ENCODE measurements at regions not wholly inside any gene's neighbourhood (a gene's known extent, or its start where the extent isn't known, plus 50 kb on each side); places are given as distances from the start of the nearest gene placed in this dataset.

- DNase-seq, result no peak
Measured at GRCh38 chr11:116130122-116130521, 625.9 kb upstream of the CADM1 start.

DNA sequence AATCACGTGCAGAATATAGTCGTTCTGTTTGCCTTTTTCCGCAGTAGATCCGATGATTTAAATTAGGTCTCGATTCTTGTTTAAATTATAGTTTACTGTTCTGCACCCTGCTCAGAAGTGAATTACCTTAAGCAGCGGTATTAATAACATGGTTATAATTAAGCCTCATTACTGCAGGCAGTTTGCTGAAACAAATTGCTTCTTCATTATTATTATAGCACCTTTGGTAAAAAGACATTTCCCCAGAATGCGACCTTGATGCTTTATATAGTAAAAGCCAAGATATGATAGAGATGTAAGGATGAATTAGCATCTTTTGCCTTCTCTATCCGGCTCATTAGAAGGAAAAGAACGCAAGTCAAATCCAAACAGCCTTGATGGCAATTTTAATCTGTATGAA is 625.2 kb upstream of the CADM1 start:
- DNase-seq, result no peak

DNA sequence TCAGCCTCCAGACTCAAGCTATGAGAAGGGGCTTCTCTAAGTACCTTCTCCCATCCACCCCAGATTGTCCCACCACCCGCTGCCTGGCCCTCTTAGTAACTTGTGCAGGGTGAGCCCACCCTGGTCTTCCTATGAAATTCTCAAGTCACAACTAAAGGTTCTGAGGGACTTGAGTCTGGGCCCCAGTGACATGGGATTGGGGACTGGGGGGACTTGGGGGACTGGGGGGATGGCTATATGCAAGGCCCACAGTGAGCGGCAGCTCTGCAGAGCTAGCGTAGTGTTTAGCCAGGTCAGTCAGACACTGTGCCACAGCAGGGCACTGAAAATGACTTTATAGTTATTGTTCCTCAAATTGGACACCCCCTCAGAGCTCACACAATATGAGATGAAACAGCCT is 622.3 kb upstream of the CADM1 start:
- no peak for DNase-seq

GRCh38 chr11:116124922-116125714 is 620.9 kb upstream of the CADM1 start:
- no peak for DNase-seq

DNA sequence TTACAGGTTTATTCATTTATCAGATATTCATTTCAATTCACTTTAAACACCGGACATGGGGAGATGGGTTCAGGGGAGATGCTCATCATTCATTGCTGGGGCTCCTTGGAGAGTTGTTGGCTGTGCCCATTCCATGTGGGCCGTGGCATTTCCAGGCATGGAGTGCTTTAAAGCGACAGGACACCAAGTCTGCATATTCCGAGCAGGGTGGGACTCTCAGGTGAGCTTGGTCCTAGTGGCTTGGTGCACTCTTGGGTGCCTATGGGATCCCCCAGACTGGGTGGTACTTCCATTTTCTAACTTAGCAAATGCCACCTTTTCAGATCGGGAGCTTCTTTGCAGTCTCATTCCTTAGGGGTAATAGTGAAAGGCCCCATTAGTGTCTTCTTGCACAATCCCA is 619.5 kb upstream of the CADM1 start:
- DNase-seq, result no peak

- no peak for DNase-seq
Measured at GRCh38 chr11:116122697-116123472, 618.7 kb upstream of the CADM1 start.

DNA sequence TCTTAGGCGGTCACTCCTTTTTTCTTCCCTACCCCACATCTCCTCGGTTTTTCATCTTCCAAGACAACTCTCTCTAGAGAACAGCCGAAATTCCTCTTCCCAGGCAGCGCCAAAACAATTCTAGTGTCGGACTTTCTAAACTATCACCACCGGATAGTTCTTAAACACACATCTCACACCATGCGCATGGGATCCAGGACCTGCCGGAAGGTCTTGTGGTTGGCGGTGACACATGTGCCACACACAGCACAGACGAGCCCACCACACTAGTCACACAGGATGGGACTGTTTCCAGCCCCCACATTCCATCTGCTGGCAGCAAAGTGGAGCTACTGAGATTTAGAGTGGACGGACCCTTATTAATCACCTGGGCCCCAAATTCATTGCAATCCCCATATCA is 614.9 kb upstream of the CADM1 start:
- DNase-seq, result no peak

- no peak for DNase-seq
Measured at GRCh38 chr11:116118138-116118470, 613.9 kb upstream of the CADM1 start.

GRCh38 chr11:116117331-116118137 is 613.3 kb upstream of the CADM1 start:
- no peak for DNase-seq

GRCh38 chr11:116115801-116116200 is 611.6 kb upstream of the CADM1 start:
- DNase-seq, result no peak

GRCh38 chr11:116114198-116114651 is 610.0 kb upstream of the CADM1 start:
- no peak for DNase-seq

- no peak for DNase-seq
Measured at GRCh38 chr11:116112087-116112935, 608.1 kb upstream of the CADM1 start.

DNA sequence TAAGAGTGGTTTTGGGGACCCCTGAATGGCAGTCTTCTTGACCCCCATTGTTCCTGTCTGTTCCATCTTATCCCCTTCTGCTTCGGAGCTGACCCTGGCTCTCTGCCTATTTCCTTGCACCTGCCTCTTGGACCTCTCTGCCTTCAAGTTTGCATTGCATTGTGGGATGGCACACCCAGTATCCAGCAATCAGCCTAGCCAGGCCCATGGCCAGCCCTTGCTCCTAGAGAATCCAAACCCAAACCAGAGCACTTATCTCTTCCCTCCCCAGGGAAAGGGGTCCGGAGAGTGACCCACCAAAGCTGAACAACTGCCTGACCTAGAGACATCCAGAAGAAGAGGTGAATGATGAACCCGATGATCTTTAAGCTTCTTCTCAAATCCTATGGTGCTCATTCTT is 607.3 kb upstream of the CADM1 start:
- DNase-seq, result no peak

DNA sequence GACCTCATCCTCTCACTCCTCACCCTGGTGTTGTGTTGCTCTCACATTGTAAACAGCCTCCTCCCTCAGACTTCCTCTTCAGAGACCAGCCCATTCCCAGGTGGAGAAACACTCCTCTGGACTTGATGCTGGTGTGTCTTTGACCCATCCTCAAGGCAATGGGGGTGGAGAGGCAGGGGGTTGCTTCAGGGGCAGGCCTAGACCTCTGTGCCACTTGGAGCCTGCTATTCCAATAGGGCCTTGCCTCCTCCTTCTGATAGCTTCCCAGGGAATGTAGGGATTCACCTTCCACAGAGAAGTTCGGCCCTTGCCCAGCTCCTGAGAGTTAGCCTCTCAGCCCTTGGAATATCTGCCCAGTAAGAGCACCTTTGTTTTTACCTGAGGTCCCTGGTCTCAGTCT is 606.6 kb upstream of the CADM1 start:
- no peak for DNase-seq

GRCh38 chr11:116110356-116110755 is 606.1 kb upstream of the CADM1 start:
- DNase-seq, result no peak

- no peak for DNase-seq
Measured at GRCh38 chr11:116109228-116109627, 605.0 kb upstream of the CADM1 start.

- DNase-seq, result no peak
Measured at GRCh38 chr11:116108161-116108560, 603.9 kb upstream of the CADM1 start.

- DNase-seq, result no peak
Measured at GRCh38 chr11:116107229-116107628, 603.0 kb upstream of the CADM1 start.

DNA sequence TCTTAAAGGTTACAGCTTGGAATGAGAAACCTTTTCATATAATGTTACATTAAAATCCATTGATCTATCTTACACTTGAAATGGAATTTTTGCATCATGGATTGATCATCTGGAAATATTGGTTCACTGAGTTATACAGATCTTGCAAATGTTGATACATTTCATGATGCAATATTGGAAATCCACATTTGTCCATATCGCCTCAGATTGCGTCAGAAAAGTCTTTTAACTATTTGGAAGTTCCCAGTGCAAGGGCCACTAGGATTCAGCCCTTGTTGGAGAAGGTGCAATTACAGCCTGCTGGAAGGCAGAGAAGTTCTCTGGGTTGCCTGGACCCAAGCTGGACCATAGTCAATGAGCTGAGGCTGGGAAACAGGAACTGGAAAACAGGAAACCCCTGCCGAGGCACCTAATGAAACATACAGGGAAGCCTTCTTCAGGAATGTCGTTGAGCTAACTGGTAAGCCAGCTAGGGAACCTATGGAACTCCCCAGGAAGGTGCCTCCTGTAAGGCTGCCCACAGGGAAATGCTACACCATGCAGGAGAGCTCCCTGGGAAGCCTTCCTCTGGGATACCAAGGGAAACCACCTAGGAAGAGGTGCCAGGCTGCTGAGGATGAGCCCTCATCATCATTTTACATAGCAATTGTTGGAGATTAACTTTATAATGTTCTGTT is 600.4 kb upstream of the CADM1 start:
- DNase-seq, result no peak

DNA sequence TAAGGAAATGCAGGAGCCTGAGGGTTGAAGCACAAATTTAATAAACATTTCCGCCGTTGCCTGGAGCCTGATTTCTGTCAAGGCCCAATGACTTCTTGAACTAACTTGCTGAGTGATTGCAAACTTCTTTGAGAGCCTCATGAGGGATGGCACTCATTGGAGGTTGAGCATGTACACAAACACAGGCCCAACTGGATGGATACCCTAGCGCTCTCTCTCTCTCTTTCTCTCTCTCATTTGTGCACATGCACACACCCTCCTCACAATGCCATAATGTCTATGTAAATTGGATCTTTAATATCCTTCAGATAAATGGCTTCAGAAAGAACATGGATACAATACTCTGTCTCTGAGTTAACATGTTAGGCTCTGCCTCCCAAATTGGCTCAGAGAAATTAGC is 597.7 kb upstream of the CADM1 start:
- DNase-seq, result no peak

GRCh38 chr11:116100016-116100415 is 595.8 kb upstream of the CADM1 start:
- DNase-seq, result no peak

GRCh38 chr11:116099541-116099940 is 595.3 kb upstream of the CADM1 start:
- no peak for DNase-seq
